ENCODE measurements at regions not wholly inside any gene's neighbourhood (a gene's known extent, or its start where the extent isn't known, plus 50 kb on each side); places are given as distances from the start of the nearest gene placed in this dataset.

DNA sequence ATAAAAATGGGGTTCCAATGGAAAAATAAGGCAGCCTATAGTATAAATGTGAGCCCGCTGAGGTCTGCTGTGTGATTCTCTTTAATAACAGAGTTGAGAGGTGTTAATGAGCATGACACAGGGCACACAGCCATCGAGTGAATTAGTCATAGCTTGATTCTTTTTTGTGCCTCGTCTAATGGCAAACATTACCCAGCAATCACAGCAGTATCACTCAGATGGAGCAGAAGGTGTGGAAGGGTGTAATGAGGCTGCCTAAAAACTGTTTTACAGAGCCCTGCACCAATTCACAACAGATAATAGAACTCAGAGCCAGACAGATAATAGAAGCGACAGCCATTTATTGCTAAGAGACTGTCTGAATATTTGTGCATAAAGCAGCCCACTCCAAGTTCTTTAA is 178.6 kb upstream of the TPRG1 start:
- ChIA-PET CTCF (interaction anchor here (0.5 kb wide), 1 partner anchor 66 kb away, joined by 4 read pairs; no protein-coding TSS in a partner anchor), POLR2A (interaction anchor here (0.6 kb wide), 1 partner anchor 9 kb away, joined by 3 read pairs; no protein-coding TSS in a partner anchor)
- no peak overlapping the region for H3K27ac Mint-ChIP-seq (ENCODE audit: low read depth, unreplicated experiment)
- no TSS peak for BruUV-seq (replicated peaks)
- H3K36me3 Mint-ChIP-seq (ENCODE audit: insufficient read depth, unreplicated experiment): no peaks in the 10 kb centered on the region
- DNase-seq (ENCODE audit: unreplicated experiment): peak; percentile 8
- no peaks in the 10 kb centered on the region for H3K27me3 Mint-ChIP-seq (ENCODE audit: insufficient read depth, unreplicated experiment)
- TF ChIP-seq, protein P1, sequence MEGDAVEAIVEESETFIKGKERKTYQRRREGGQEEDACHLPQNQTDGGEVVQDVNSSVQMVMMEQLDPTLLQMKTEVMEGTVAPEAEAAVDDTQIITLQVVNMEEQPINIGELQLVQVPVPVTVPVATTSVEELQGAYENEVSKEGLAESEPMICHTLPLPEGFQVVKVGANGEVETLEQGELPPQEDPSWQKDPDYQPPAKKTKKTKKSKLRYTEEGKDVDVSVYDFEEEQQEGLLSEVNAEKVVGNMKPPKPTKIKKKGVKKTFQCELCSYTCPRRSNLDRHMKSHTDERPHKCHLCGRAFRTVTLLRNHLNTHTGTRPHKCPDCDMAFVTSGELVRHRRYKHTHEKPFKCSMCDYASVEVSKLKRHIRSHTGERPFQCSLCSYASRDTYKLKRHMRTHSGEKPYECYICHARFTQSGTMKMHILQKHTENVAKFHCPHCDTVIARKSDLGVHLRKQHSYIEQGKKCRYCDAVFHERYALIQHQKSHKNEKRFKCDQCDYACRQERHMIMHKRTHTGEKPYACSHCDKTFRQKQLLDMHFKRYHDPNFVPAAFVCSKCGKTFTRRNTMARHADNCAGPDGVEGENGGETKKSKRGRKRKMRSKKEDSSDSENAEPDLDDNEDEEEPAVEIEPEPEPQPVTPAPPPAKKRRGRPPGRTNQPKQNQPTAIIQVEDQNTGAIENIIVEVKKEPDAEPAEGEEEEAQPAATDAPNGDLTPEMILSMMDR (IDR thresholded peaks at IDR 0.05; ENCODE audit: unreplicated experiment): no peak
- no peaks in the 10 kb centered on the region for H3K4me1 Mint-ChIP-seq (ENCODE audit: insufficient read depth, unreplicated experiment)
- H3K9me3 Mint-ChIP-seq (ENCODE audit: unreplicated experiment): no peaks in the 10 kb centered on the region
- H3K4me3 Mint-ChIP-seq (ENCODE audit: unreplicated experiment): no peak overlapping the region
- intact Hi-C loops (cut with micrococcal nuclease): no loop called here

DNA sequence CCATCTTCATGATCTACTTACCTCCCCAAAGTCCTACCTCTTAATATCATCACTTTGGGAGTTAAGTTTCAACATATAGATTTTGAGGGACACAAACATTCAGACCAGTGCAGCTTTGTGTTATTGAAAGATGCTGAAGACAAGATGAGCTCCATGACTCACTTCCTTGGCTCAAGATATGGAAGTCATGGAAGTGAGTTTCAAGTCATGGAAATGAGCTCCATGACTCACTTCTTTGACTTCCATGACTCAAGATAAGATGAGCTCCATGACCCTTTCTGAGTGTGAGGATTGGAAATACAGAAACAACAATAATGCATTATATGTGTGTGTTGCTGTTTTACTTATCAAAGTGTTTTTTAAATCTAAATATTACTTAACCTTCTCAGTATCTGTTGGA is 170.2 kb upstream of the TPRG1 start:
- H3K36me3 Mint-ChIP-seq (ENCODE audit: insufficient read depth, unreplicated experiment): no peaks in the 10 kb centered on the region
- CTCF ChIA-PET: interaction anchor here (0.5 to 1.1 kb wide), 3 partner anchors 46 to 956 kb away, joined by 3 read pairs; no protein-coding TSS in a partner anchor
- POLR2A ChIA-PET: interaction anchor here (0.7 to 1.1 kb wide), 2 partner anchors 8 to 823 kb away, joined by 3 read pairs; no protein-coding TSS in a partner anchor
- peaks cover 6% of the 10 kb centered on the region for H3K4me1 Mint-ChIP-seq (ENCODE audit: insufficient read depth, unreplicated experiment)
- no peaks in the 10 kb centered on the region for H3K9me3 Mint-ChIP-seq (ENCODE audit: unreplicated experiment)
- peak; percentile 72 for DNase-seq (ENCODE audit: unreplicated experiment)
- no TSS peak for BruUV-seq (replicated peaks)
- no peaks in the 10 kb centered on the region for H3K27me3 Mint-ChIP-seq (ENCODE audit: insufficient read depth, unreplicated experiment)
- TF ChIP-seq, protein P1 (IDR thresholded peaks at IDR 0.05; ENCODE audit: unreplicated experiment): no peak
- intact Hi-C loops (cut with micrococcal nuclease): no loop called here
- no peak overlapping the region for H3K27ac Mint-ChIP-seq (ENCODE audit: low read depth, unreplicated experiment)
- no peak overlapping the region for H3K4me3 Mint-ChIP-seq (ENCODE audit: unreplicated experiment)

DNA sequence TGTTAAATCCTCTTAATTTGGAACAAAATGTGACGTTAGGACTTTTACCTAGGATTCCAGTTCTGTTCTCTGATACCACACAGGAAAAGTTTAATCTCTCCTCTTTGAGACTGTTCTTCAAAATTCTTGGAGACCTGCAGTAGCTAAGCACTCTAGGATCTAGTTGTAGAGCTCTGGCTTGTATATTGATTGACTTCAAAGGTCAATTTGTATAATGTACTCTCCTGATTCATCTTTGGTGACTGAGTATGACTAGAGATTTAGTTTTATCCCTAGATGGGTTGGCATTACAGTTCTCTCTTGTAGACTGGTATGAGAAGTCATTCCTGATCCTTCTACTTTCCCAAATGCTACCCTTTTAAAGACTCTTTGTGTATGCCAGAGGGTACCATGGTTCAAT is 168.4 kb upstream of the TPRG1 start:
- POLR2A ChIA-PET: interaction anchor here (1.4 kb wide), 1 partner anchor 1265 kb away, joined by 3 read pairs; no protein-coding TSS in a partner anchor
- Mint-ChIP-seq H3K27ac (ENCODE audit: low read depth, unreplicated experiment) (no peak overlapping the region), H3K4me3 (ENCODE audit: unreplicated experiment) (no peak overlapping the region), H3K4me1 (ENCODE audit: insufficient read depth, unreplicated experiment) (peaks cover 6% of the 10 kb centered on the region), H3K36me3 (ENCODE audit: insufficient read depth, unreplicated experiment) (no peaks in the 10 kb centered on the region), H3K27me3 (ENCODE audit: insufficient read depth, unreplicated experiment) (no peaks in the 10 kb centered on the region), H3K9me3 (ENCODE audit: unreplicated experiment) (no peaks in the 10 kb centered on the region)
- intact Hi-C loops (cut with micrococcal nuclease): no loop called here
- CTCF ChIA-PET: interaction anchor here (0.6 to 0.9 kb wide), 2 partner anchors 38 to 49 kb away, joined by 3 to 4 read pairs; no protein-coding TSS in a partner anchor
- DNase-seq (ENCODE audit: unreplicated experiment): no peak
- TF ChIP-seq, protein P1 (IDR thresholded peaks at IDR 0.05; ENCODE audit: unreplicated experiment): no peak
- no TSS peak for BruUV-seq (replicated peaks)

DNA sequence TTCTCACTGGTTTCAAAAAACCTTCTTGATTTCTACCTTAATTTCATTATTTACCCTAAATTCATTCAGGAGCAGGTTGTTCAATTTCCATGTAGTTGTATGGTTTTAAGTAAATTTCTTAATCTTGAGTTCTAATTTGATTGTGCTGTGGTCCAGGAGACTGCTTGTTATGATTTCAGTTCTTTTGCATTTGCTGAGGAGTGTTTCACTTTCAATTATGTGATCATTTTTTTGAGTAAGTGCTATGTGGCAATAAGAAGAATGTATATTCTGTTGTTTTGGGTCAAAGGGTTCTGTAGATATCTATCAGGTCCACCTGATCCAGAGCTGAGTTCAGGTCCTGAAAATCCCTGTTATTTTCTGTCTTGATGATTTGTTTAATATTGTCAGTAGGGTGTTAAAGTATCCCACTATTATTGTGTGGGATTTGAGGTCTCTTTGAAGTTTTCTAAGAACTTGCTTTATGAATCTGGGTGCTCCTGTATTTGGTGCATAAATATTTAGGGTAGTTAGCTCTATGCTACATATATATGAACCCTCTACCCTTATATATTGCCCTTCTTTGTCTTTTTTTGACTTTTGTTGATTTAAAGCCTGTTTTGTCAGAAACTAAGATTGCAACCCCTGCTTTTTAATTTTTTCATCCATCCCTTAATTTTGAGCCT is 158.4 kb upstream of the TPRG1 start:
- BruUV-seq (replicated peaks): no TSS peak
- ChIA-PET CTCF (interaction anchor here (0.6 kb wide), 1 partner anchor 77 kb away, joined by 3 read pairs; no protein-coding TSS in a partner anchor), POLR2A (interaction anchor here (0.6 kb wide), 1 partner anchor 25 kb away, joined by 3 read pairs; no protein-coding TSS in a partner anchor)
- Mint-ChIP-seq H3K27ac (ENCODE audit: low read depth, unreplicated experiment) (no peak overlapping the region), H3K4me3 (ENCODE audit: unreplicated experiment) (no peak overlapping the region), H3K4me1 (ENCODE audit: insufficient read depth, unreplicated experiment) (no peaks in the 10 kb centered on the region), H3K27me3 (ENCODE audit: insufficient read depth, unreplicated experiment) (no peaks in the 10 kb centered on the region), H3K36me3 (ENCODE audit: insufficient read depth, unreplicated experiment) (no peaks in the 10 kb centered on the region), H3K9me3 (ENCODE audit: unreplicated experiment) (peaks cover 25% of the 10 kb centered on the region)
- DNase-seq (ENCODE audit: unreplicated experiment): no peak
- TF ChIP-seq, protein P1 (IDR thresholded peaks at IDR 0.05; ENCODE audit: unreplicated experiment): no peak
- intact Hi-C loops (cut with micrococcal nuclease): no loop called here

All from MCF 10A (cell line).